ENCODE measurements at regions not wholly inside any gene's neighbourhood (a gene's known extent, or its start where the extent isn't known, plus 50 kb on each side); places are given as distances from the start of the nearest gene placed in this dataset.

DNA sequence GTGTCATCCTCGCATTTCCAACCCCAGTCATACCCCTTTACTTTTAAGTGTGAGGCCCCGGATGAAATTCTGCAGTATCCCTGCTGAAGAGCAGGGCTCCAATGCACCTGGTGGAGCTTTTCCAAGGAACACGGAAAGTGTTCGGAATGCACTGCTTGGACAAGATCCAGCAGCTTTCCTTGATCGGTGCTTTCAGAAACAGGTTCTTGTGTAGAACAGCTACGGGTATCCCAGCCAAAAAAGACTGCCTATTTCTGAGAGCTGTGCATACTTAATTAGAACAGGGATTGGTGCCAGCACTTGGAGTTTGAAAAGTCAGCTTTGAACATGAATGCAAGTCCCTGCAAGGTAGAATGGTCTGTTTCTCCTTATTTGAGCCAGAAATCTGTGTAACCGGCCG lies 87.2 kb upstream of the C1QTNF9B start:
- DNase-seq = no peak

DNA sequence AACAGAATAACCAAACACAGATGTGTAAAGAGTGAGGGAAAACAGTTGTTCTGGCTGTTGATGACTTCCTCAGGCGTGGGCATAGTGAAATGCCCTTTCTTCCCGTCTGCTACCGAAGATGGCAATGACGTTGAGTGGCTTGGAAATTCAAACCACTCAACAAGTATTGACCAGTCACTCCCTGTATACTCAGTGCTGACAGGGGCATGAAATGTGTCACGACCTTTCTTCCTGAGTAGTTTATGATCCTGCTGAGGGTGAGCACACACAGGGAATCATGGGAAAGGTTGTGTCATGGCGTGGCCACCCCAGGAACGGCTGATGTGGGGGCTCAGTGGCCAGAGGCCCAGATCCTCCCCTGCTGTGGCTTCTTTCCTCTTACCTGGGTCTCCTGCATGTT lies 87.8 kb upstream of the C1QTNF9B start:
- no peak for DNase-seq

- no peak for DNase-seq
Measured at GRCh38 chr13:23985839-23986238, 88.5 kb upstream of the C1QTNF9B start.

DNA sequence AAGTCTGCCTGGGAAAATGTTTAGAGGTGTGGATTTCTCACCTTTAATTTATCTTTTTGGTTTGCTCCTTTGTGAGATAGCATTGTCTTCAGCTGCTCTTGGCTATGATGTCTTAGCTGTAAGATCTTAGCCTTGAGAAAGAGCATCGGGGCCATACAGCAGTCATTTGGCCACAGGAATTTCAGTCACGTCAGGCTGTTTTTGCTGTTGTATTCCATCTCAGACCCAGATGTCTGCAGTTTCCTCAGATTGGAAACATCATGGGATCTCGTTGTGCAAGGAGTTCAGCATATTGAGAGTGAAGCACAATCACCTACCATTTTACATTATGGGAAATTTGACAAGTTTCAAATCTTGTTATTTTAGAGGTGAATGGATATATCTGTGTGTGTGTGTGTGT lies 89.3 kb upstream of the C1QTNF9B start:
- DNase-seq = no peak

DNA sequence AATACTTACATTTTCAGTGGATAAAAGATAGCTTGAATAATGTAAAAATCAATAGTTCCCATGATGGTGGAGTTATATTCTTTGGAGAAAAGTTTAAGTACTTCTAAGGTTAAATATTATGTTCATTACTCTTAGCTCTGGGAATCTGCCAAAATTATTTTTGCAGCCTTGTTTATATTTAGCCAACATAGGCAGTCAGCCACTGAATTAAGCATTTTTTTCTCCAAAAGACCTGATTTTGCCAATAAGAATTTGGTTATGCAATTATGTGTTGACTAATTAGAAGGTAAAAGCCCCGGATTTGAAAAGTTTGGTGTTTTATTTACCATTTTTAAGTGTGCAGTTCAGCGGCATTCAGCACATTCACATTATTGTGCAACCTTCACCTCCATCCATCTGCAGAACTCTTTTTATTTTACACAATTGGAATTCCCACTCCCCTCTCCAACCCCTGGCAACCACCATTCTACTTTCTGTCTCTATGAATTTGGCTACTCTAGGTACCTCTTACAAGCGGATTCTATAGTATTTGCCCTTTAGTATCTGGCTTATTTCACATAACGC lies 90.1 kb upstream of the C1QTNF9B start:
- DNase-seq = no peak

DNA sequence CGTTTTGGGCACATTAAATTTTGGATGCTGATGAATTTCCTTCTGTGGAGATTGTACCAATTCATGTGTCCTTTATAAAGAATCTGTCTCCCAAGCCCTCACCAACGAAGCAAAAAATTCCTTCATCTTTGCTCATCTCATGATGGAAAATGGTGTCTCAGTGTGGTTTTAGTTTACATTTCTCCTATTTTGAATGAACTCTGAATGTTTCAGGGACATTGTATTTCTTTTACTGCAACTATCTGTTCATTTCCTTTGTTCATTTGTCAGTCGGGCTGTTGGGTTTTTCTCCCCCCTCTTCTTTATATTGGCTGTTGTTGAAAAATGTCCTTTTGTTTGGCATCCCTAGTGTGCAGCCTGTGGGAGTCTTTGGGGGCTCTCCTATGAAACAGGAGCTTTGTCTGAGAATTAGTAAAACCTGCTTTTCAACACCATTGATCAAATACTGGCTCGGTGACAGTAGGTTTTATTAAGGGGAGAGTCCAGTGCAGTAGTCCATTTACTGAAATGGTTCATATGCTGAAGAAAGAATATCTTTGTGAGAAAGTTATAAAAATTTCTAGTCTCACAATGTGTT lies 91.3 kb upstream of the C1QTNF9B start:
- DNase-seq = no peak

DNA sequence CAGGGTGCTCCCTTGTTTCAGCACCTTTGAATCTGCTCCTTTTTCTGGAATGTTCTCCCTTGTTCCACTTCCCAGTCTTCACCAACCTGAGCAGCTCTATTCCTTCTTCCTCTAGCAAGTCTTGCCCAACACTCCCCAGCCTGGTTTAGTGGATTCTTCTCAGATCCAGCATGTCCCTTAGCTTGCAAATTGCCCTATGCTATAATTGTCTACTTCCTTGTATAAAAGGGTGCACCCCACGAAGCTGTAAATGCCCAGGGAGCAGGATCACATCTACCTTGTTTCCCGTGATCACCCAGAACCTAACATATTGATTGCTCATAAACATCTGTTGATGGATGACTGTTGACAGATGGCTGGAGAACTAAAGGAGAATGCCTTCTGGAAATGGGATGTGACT lies 93.2 kb upstream of the C1QTNF9B start:
- no peak for DNase-seq

DNA sequence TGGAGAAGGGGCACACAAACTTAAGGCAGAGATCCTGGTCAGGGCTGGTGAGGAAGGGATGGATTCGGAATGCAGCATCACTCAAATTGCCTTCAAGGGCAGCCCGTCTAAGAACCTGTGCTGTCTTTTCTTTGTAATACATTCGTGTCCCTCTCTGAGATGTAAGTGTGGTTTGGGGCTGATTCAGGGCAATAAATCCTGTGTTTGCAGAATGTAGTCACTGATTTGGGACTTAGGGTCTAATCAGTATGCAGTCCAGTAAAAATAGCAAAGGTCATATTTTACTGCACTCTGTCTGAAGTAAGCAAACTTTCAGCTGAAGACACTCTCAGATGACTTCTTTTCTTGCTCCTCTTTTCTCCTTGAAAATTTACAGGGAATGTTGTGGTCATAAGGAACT lies 93.8 kb upstream of the C1QTNF9B start:
- no peak for DNase-seq

GRCh38 chr13:23992781-23993679 lies 95.7 kb upstream of the C1QTNF9B start:
- no peak for DNase-seq

DNA sequence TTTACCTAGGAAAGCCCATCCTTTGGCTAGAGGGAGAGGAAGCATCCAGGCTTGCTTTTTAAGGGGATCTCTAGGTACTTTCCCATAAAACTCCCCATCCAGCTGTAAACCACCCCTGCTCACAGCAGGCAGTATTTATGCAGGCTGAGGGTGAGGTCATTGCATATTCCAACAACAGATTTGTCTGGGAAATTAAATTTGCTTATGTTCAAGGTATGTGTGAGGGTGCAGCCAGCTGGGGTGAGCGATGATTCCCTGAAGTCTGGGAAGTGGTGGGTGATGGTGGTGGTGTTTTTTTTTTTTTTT lies 96.3 kb upstream of the C1QTNF9B start:
- no peak for DNase-seq

DNA sequence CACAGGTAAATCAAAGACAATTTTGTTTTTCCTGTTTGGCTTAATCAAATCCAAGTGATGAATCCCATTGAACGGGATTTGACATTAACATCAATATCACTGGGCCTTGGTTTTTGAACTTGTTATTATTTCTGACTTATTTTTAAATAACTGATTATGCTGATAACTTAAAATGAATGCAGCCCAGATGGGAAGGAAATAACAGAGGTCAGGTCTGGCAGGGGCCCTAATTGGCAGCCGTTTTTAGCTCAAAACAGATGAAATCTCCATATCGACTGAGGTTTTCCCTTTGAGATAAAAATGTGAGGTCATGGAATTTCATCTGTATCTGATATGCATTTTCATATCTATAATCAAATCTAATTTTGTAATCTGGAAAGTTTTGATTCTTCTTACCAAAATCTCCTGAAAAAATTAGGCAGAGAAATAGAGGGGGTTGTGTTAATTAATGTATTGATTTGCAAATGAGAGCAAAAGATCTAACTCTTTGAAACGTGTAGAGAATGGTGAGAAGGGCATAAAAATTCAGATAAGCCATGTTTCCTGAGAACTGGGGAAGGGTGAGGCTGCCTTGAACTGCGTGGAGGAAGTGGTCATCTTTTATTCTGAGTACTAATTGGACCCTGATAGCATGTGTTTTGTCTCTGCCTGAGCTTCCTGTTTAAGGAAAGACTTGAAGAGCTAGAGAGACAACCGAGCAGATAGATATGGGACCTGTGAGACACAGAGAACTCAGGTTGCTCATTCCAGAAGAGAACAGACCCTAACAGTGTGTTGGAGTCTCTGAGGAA lies 98.2 kb upstream of the C1QTNF9B start:
- no peak for DNase-seq

DNA sequence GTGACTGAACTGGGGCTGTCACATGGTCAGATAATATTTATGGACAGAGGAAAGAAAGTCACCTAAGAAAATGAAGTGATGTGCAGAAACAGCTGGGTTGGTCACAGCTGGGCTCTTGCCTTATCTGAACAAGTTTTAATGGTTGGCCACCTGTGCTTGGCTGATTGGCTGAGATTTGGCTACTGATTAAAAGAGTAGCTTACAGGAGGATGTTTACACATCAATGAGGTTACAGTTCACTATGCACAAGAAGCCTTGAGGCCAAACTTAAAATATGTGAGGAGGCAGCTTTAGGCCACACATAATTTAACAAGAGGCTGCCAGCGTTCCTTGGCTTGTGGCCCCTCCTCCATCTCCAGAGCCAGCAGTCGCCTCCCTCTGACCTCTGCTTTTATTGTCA lies 99.2 kb upstream of the C1QTNF9B start:
- DNase-seq = no peak

DNA sequence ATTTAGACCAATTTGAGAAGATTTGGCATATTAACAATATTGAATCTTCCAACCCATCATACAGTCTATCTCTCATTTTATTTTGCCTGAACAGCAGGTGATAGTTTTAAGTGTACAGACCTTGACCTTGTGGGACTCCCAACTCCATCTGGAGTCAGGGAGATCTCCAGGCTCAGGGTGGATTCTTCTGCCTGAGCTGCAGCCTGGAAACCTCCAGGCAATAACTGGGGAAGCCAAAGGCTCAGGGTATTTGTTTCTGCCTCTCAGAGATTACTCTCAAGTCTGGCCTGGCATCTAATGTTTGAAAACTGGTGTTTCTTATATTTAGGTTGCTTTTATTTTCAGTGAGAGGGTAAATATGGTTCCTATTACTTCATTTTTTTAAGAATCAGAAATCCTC lies 102.1 kb upstream of the C1QTNF9B start:
- no peak for DNase-seq

GRCh38 chr13:24002206-24002815 lies 105.0 kb upstream of the C1QTNF9B start:
- DNase-seq = no peak

DNA sequence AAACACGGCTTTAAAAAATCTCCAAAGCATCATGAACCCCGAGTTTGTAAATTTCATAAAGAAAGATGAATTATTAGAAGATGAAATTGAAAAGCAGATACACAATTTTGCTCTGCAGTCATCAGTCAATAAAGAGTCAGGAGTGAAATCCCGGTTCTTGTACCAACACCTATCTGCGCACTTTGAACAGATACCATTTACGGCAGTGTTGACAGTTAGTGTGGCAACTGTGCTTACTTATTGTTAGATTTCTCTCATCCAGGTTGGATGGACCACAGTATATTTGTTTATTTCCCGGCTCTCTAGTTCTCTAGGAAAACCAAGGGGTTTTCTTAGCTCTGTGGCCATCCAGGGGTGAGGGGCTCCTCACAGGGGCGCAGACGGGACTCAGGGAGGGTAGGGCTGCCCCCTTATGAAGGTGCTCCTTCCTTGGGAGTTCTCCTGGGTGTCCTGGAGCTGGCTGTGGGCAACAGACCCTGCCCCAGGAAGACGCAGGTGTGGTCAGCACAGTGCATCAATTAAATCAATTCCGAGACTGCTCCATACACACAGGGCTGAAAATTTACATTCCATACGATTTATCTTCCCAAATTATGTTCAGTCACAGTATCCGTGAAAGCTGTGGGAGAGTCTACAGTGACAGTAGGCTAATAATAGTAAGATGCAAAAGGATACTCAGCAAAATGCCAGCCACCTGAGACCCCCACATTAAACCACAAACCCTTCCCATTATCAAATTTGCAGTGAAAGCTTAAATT lies 107.0 kb upstream of the C1QTNF9B start:
- DNase-seq = no peak

DNA sequence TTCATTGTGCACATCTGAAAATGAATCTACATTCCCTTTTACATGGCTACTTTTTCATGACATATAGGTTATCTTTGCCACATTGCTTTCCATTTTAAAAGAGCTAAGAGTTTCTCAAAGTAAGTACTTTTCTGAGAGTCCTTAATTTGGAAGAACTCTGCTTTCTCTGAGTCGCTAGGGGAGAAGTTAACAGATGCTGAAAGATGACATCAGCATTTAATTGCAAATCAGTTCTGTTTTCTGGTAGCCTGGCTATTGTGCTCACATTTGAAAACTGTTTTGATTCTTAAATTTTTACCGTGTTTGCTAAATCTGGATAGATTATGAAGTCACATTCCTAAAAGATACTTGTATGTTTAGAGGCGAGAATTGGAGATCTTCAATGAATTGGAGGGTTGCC lies 107.7 kb upstream of the C1QTNF9B start:
- no peak for DNase-seq

DNA sequence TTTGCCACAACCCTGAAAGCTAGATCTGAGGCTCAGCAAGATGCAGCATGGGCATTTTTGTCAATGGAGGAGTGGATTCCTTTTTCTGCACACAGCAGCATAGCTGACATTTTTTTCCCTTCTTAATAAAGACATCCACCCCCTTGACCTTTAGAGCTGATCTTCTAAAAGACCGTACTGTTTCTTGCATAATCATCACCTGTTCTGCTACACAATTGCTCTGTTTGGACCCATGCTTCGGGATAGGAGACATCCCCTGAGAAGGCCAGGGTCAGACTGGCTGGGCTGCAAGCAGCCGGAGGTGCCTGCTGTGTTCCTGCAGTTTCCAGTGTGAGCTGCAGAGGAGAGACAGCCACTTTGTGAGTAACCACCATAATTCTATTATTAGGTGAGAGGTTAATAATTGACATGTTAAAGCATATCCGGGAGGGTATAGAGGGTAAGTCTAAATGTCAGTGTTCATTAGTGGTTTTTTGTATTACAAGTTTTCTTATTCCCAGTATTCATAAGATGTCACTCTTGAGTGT lies 108.5 kb upstream of the C1QTNF9B start:
- no peak for DNase-seq

DNA sequence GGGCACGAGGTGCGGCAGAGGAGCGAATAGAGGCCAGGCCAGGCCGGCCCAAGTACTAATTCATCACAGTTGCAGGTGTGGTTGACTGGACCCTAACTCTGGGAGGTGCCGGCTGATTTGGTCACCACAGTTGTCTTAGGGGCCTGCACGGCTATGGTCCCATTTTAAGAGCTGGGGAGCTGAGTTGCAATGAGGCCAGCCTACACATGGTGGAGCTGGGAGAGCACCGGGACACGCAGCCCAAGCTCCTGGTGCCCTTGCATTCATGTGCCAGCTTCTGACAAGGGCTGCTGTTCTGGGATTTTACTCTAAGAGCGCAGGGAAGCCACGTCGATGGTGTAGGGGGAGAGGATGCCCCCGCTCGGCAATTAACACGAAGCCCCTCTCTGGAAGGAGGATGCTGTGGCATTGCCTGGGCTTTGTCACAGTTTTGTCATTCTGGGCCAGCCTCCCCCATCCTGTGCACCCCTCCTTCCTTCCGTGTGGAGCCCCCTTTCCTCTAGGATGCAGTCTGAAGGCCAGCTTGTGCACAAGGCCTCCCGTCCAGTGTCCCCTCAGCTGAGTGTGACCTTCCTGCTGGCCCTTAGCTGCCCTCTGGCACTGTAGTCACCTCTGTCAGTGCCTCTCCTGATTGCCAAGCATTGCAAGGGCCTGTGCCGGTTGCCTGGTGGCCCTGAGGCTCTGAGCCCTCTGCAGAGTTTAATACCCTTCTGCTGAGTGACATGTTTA lies 109.4 kb upstream of the C1QTNF9B start:
- no peak for DNase-seq

DNA sequence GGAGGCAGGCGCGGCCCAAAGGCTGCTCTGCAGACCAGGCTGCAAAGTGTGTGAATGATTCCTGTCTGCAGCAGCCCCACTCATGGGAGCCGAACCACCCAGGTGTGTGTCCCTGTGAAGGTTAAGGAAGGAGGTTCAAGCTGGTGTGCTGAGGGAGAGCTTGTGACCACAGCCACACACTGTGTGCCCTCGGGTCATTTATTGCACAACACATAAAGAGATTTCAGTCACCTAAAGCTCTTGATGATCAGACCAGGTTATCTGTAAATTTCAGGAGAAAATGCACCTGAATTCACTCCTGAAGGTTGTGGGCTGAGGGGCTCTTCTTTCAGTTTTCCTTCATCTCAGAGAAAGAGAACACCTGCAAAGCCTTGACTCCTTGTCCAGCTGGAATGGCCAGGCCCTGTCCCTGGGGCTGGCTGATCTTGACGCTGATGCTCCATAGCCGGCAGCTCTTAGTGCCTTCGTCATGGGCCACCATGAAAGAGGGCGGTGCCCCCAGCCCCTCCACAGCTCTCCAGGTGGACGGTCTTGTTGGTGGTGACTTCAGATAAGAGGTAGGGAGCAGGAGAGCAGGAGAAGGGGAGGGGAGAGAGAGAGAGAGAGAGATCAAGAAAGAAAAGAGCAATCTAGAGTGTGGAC lies 110.8 kb upstream of the C1QTNF9B start:
- DNase-seq = no peak

- DNase-seq = no peak
Measured at GRCh38 chr13:24008679-24009078, 111.4 kb upstream of the C1QTNF9B start.

DNA sequence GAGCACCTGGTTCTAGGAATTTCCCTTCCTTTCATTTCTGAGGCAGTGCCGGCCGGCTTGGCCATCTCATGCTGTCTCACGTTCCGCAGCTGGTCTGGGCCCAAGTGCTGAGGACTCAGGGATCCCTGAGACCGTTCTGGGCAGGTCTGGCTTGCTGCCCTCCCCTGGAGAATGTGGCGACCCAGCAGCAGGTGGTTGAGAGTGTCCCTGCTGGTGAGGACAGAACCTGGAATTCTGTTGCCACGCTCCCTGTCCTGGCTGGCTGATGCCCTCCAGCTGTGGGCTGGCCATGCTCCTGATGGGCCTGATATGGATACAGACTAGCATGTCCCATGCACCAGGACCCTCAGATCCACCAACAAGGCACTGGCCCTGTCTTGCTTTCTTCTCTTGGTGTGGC lies 114.0 kb upstream of the C1QTNF9B start:
- no peak for DNase-seq

Measured in Kasumi-1 (cell line).